ENCODE measurements at regions not wholly inside any gene's neighbourhood (a gene's known extent, or its start where the extent isn't known, plus 50 kb on each side); places are given as distances from the start of the nearest gene placed in this dataset.

- ATAC-seq (no peak), DNase-seq (ENCODE audit: missing footprints) (no peak)
- intact Hi-C loops (cut with DNase I) = no loop called here
Measured at GRCh38 chr5:98721231-98721928, 52.1 kb upstream of the RGMB start.

- intact Hi-C loops (cut with DNase I) = no loop called here
- DNase-seq (ENCODE audit: missing footprints) (no peak), ATAC-seq (no peak)
Measured at GRCh38 chr5:98722188-98722587, 51.3 kb upstream of the RGMB start.

- intact Hi-C loops (cut with DNase I) = no loop called here
- ATAC-seq (no peak), DNase-seq (ENCODE audit: missing footprints) (no peak)
Measured at GRCh38 chr5:98723061-98723460, 50.4 kb upstream of the RGMB start.
